GM12878 (cell line): ENCODE measurements at regions not wholly inside any gene's neighbourhood (a gene's known extent, or its start where the extent isn't known, plus 50 kb on each side); places are given as distances from the start of the nearest gene placed in this dataset.

Experiments used
- ATAC-seq: fragments of 200-7000 bp; cut with Tn5 transposase; 3 replicates; pipeline ENCODE4 v1.9.1; 2020; ENCODE audit warnings: mild to moderate bottlenecking, moderate library complexity
- BruUV-seq: library from RNA; stranded (reverse); fragments of 400-500 nt; replicated peaks from 2 replicates; lab custom pipeline; 2021; lab: Mats Ljungman, UMichigan
- CTCF ChIA-PET: fragments of 300-600 bp; sonication (Branson Sonifier 250); formaldehyde crosslinking; extraction: SDS; loops from one replicate; lab custom pipeline; 2021; ENCODE audit warnings: inconsistent platforms; lab: Yijun Ruan, JAX
- POLR2A ChIA-PET: fragments of 350-600 bp; formaldehyde crosslinking; extraction: SDS; loops from one replicate; lab custom pipeline; 2021; ENCODE audit warnings: inconsistent platforms; lab: Charles Lee
- RAD21 ChIA-PET: fragments of 300-600 bp; sonication (Branson Sonifier 250); formaldehyde crosslinking; loops from one replicate; lab custom pipeline; 2023; ENCODE audit warnings: antibody characterized with exemption; ENCODE audit not compliant: unreplicated experiment; lab: Charles Lee
- SMC1A ChIA-PET: fragments of 300-600 bp; sonication (Branson Sonifier 250); formaldehyde crosslinking; loops from one replicate; lab custom pipeline; 2023; ENCODE audit not compliant: unreplicated experiment, uncharacterized antibody; lab: Charles Lee
- DNase-seq: peaks from one replicate; pipeline ENCODE4 v3.0.0-alpha.2; 2011; ENCODE audit warnings: low read depth, low spot score
- FAIRE-seq: peaks from 3 replicates; lab custom pipeline; 2011; peaks lifted over from hg19 to GRCh38; lab: Jason Lieb, UNC
- H2AFZ ChIP-seq: 2 replicates; pipeline ENCODE4 v1.6.0; 2011; ENCODE audit warnings: low read depth, low read length, control low read depth; ENCODE audit not compliant: control insufficient read depth
- H3K27ac ChIP-seq: 2 replicates; pipeline ENCODE4 v1.5.1; 2011; ENCODE audit warnings: control low read depth; ENCODE audit not compliant: control insufficient read depth, insufficient read depth
- H3K27me3 ChIP-seq, 2 experiments: replicated peaks in 1 of 2; 2 replicates each; pipeline versions ENCODE4 v1.6.0 to v1.6.1; 2011; ENCODE audit warnings: low read length in 1 of 2; ENCODE audit not compliant: control insufficient read depth in 2 of 2, insufficient read depth in 2 of 2
- H3K36me3 ChIP-seq, 2 experiments: 2 replicates each; pipeline ENCODE4 v1.5.1; 2011; ENCODE audit warnings: low read length in 1 of 2; ENCODE audit not compliant: control insufficient read depth in 2 of 2, insufficient read depth in 2 of 2
- H3K4me1 ChIP-seq: 2 replicates; pipeline ENCODE4 v1.6.1; 2011; ENCODE audit warnings: mild to moderate bottlenecking, low read length, moderate library complexity, mixed read lengths; ENCODE audit not compliant: control insufficient read depth, insufficient read depth
- H3K4me2 ChIP-seq: 2 replicates; pipeline ENCODE4 v1.6.0; 2011; ENCODE audit warnings: control low read depth; ENCODE audit not compliant: control insufficient read depth, insufficient read depth
- H3K4me3 ChIP-seq: fragments of 200-600 bp; sonication (generic); 2 replicates; pipeline ENCODE4 v1.5.1; 2016
- H3K79me2 ChIP-seq: 2 replicates; pipeline ENCODE4 v1.6.0; 2011; ENCODE audit warnings: low read length; ENCODE audit not compliant: control insufficient read depth, insufficient read depth
- H3K9ac ChIP-seq: 2 replicates; pipeline ENCODE4 v1.8.0; 2011; ENCODE audit warnings: low read length, control low read depth, mixed read lengths; ENCODE audit not compliant: control insufficient read depth, insufficient read depth
- H3K9me3 ChIP-seq: replicated peaks from 3 replicates; pipeline ENCODE4 v1.5.1; 2011; ENCODE audit warnings: mild to moderate bottlenecking, low read length; ENCODE audit not compliant: control insufficient read depth, insufficient read depth
- H4K20me1 ChIP-seq: 2 replicates; pipeline ENCODE4 v1.6.0; 2011; ENCODE audit not compliant: control insufficient read depth, insufficient read depth
- ATF2 ChIP-seq: IDR thresholded peaks from 2 replicates; pipeline ENCODE4 v1.6.1; 2012; ENCODE audit warnings: low read length, inconsistent platforms
- CEBPB ChIP-seq, 2 experiments: fragments of 150-350 bp in 1 of 2; IDR thresholded peaks; 2 replicates each; pipeline ENCODE4 v1.6.1; 2012 to 2014; ENCODE audit warnings: low read depth in 2 of 2, low read length in 2 of 2, borderline replicate concordance in 1 of 2, inconsistent platforms in 1 of 2
- CREM ChIP-seq: IDR thresholded peaks from 2 replicates; pipeline ENCODE4 v1.6.1; 2014; ENCODE audit warnings: antibody characterized with exemption, low read depth
- E4F1 ChIP-seq: fragments of 450-650 bp; IDR thresholded peaks from 2 replicates; pipeline ENCODE4 v1.6.1; 2018; ENCODE audit warnings: borderline replicate concordance, mild to moderate bottlenecking; ENCODE audit not compliant: partially characterized antibody
- ELK1 ChIP-seq: IDR thresholded peaks from 2 replicates; pipeline ENCODE4 v1.6.1; 2012; ENCODE audit warnings: low read depth, low read length, improper control_type of control experiment
- HDAC2 ChIP-seq: fragments of 200-600 bp; sonication (generic); IDR thresholded peaks from 2 replicates; pipeline ENCODE4 v1.6.1; 2017
- HDAC6 ChIP-seq: fragments of 200-600 bp; sonication (generic); IDR thresholded peaks from one replicate; pipeline ENCODE4 v1.8.0; 2017; ENCODE audit warnings: antibody characterized with exemption; ENCODE audit not compliant: unreplicated experiment
- JUNB ChIP-seq: IDR thresholded peaks from 2 replicates; pipeline ENCODE4 v1.6.1; 2016; ENCODE audit warnings: antibody characterized with exemption, mild to moderate bottlenecking
- SIN3A ChIP-seq: IDR thresholded peaks from 2 replicates; pipeline ENCODE4 v1.6.1; 2012; ENCODE audit warnings: low read depth, low read length, improper control_type of control experiment
- SMAD1 ChIP-seq: fragments of 450-650 bp; IDR thresholded peaks from 2 replicates; pipeline ENCODE4 v1.6.1; 2018; ENCODE audit warnings: mild to moderate bottlenecking, low read depth; ENCODE audit not compliant: partially characterized antibody
- WGBS: methylation state at CpG from one replicate; pipeline ENCODE4 v1.1.6; 2016; ENCODE audit warnings: low lambda C conversion rate; ENCODE audit not compliant: insufficient replicate concordance, insufficient coverage; ENCODE audit errors: missing lambda C conversion rate; 5-methylcytosine and 5-hydroxymethylcytosine counted together
- in situ Hi-C: fragments of 300-500 bp; cut with MboI; formaldehyde crosslinking; loops from 9 replicates; pipeline ENCODE4 v1.14.3; 2018; ENCODE audit warnings: mixed read lengths
- intact Hi-C: fragments of 100-400 bp; cut with micrococcal nuclease; formaldehyde crosslinking; loops from one replicate; pipeline ENCODE4 v1.14.2; 2022; ENCODE audit not compliant: unreplicated experiment

- Histone ChIP-seq H3K36me3 (no peaks in the 10 kb centered on the region), H3K27ac (no peak overlapping the region), H3K79me2 (no peaks in the 10 kb centered on the region), H2AFZ (no peak overlapping the region), H3K4me2 (no peak overlapping the region), H3K4me3 (no peak overlapping the region), H3K27me3 (no peaks in the 10 kb centered on the region), H3K4me1 (no peaks in the 10 kb centered on the region), H3K9me3 (no peaks in the 10 kb centered on the region), H3K9ac (no peak overlapping the region), H4K20me1 (no peaks in the 10 kb centered on the region)
- in situ Hi-C loops (no loop called here), intact Hi-C loops (no loop called here)
- ChIA-PET RAD21 (no interaction called here), CTCF (interaction anchor here (0.8 kb wide), 1 partner anchor 29 kb away, joined by 3 read pairs; no protein-coding TSS in a partner anchor), POLR2A (no interaction called here), SMC1A (no interaction called here)
- no peak for FAIRE-seq
- ATAC-seq = no peak
- no peak for TF ChIP-seq CEBPB (IDR thresholded peaks at IDR 0.05; ENCODE audit: borderline replicate concordance in 1 of 2, low read depth in 2 of 2, low read length in 2 of 2)
- no peak for TF ChIP-seq SIN3A
- no peak for TF ChIP-seq JUNB
- no peak for TF ChIP-seq HDAC2
- TF ChIP-seq HDAC6 = no peak
- no peak for TF ChIP-seq E4F1
- TF ChIP-seq CREM = no peak
- no peak for TF ChIP-seq SMAD1
- no peak for TF ChIP-seq ATF2
- TF ChIP-seq ELK1 = no peak
- no TSS peak for BruUV-seq
- whole genome bisulfite sequencing = 25% methylated on average over 6 of the region's 6 CpGs
- no peak for DNase-seq
These were observed 228.3 kb upstream of the ADAMTS16 start for GRCh38 chr5:4911646-4912403.
